ENCODE measurements at regions not wholly inside any gene's neighbourhood (a gene's known extent, or its start where the extent isn't known, plus 50 kb on each side); places are given as distances from the start of the nearest gene placed in this dataset.
"Not testable (repeated sequence)": the region's sequence is repeated elsewhere in the genome, so short reads cannot be mapped to it uniquely, and the experiment has no call there.

- H3K27ac ChIP-seq; CTCF ChIA-PET; DNase-seq (ENCODE audit: low spot score); POLR2A ChIA-PET (ENCODE audit: low non-redundant PET): not testable (repeated sequence)
Observed at GRCh38 chr16:88271296-88271695, 111.5 kb upstream of the ZNF469 start.

DNA sequence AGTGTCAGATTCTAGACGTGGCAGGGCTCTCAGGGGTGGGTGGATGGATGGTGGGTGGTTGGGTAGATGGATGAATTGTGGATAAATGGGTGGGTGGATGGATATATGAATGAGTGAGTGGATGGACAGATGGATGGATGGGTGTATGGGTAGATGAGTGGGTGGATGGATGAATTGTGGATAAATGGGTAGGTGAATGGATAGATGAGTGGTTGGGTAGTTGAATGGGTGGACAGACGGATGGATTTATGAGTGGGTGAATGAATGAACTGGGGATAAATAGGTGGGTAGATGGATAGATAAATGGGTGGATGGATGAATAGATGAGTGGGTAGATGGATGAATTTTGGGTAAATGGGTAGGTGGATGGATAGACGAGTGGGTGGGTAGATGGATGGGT is 111.0 kb upstream of the ZNF469 start:
- DNase-seq (ENCODE audit: low spot score); POLR2A ChIA-PET (ENCODE audit: low non-redundant PET); CTCF ChIA-PET; H3K27ac ChIP-seq: not testable (repeated sequence)

DNA sequence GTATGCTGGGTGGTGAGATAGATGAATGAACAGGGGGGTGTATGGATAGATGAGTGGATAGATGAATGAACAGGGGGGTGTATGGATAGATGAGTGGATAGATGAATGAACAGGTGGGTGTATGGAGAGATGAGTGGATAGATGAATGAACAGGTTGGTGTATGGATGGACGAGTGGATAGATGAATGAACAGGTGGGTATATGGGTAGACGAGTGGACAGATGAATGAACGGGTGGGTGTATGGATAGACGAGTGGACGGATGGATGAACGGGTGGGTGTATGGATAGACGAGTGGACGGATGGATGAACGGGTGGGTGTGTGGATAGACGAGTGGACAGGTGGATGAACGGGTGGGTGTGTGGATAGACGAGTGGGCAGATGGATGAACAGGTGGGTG is 110.3 kb upstream of the ZNF469 start:
- POLR2A ChIA-PET (ENCODE audit: low non-redundant PET); H3K27ac ChIP-seq; DNase-seq (ENCODE audit: low spot score); CTCF ChIA-PET: not testable (repeated sequence)

DNA sequence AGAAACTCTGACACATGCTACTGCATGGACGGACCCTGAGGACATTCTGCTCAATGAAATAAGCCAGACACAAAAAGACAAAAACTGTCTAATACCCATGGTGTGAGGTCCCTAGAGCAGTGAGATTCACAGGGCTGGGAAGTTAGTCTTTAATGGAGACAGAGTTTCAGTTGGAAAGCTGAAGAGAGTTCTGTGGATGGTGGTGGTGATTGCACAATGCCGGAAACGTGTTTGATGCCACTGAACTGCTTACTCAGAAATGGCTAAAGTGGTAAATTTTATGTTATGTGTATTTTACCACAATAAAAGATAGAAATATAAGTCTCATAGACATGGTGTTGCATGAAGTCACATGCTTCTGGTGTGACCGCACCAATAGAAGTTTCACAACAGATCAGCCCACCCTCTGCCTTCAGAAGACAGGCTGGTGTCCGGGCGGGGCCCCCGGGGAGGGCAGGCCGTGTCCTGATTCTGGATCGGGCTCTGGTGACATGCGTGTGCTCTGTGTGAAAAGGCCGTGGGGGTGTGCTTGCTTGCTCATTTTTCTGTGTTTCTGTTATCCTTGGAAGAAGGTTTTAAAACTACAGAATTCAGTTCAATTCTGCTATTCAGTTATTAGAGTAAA is 108.5 kb upstream of the ZNF469 start:
- CTCF ChIA-PET; DNase-seq (ENCODE audit: low spot score); POLR2A ChIA-PET (ENCODE audit: low non-redundant PET): not testable (repeated sequence)
- H3K27ac ChIP-seq, result peak overlapping the region; percentile 57

DNA sequence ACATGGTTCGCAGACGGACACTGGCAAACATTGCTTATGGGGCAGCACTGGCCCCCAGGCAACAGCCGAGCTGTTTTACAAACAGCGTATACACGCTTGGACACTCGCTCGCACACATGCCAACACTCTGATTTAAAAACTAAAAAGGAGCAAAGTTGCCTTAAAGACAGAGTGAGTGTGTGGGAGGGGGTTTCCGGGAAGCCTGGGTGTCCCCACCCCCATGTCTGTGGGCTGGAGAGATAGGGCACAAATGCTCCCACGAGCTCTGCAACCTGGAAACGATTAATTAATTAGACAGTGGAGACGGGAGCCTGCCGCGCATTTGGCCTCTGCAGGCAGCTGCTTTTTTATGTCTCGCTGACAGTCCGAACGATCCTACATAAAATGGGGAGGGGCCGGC is 107.9 kb upstream of the ZNF469 start:
- ChIA-PET CTCF (no interaction called here), POLR2A (ENCODE audit: low non-redundant PET) (no interaction called here)
- no peak for DNase-seq (ENCODE audit: low spot score)
- TF ChIP-seq, protein P1, sequence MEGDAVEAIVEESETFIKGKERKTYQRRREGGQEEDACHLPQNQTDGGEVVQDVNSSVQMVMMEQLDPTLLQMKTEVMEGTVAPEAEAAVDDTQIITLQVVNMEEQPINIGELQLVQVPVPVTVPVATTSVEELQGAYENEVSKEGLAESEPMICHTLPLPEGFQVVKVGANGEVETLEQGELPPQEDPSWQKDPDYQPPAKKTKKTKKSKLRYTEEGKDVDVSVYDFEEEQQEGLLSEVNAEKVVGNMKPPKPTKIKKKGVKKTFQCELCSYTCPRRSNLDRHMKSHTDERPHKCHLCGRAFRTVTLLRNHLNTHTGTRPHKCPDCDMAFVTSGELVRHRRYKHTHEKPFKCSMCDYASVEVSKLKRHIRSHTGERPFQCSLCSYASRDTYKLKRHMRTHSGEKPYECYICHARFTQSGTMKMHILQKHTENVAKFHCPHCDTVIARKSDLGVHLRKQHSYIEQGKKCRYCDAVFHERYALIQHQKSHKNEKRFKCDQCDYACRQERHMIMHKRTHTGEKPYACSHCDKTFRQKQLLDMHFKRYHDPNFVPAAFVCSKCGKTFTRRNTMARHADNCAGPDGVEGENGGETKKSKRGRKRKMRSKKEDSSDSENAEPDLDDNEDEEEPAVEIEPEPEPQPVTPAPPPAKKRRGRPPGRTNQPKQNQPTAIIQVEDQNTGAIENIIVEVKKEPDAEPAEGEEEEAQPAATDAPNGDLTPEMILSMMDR (conservative IDR thresholded peaks at IDR 0.05; ENCODE audit: low read depth), result no peak
- H3K27ac ChIP-seq, result peak overlapping the region; percentile 57

DNA sequence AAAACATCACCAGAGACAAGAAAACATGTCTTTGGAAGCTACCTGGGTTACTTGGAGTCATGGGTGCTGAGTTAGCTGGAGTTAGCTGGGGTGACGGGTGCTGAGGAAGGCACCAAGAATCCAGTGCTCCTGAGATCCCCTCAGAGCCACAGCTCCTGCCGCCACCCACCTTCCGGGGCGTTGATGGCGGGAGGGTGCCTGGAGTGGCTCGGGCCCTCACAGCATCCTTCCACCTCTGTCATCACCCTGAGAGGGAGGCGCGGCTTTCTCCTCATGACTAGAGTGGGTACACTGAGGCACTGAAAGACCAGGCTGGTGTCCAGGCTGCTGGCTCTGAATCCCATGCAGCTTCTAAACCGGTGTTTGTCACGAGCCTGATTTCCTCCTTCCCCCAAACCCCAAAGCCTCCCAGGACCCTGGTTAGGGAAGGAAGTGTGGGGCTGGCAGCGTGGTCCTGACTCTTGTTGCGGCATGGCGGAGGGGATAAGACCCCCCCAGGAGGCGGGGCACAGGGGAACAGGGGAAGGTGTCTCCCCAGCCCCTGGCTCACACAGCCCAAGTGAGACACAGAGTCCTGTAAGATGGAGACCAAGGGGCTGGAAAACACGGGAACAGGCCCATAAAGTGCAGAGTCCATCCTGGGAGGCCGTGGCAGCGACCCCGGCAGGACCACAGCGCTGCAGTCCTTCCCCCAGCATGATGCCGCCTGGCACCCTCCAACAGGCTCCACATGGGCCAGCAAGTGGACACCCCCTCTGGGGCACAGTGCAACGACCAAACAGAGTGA is 107.2 kb upstream of the ZNF469 start:
- CTCF ChIA-PET; POLR2A ChIA-PET (ENCODE audit: low non-redundant PET); DNase-seq (ENCODE audit: low spot score); H3K27ac ChIP-seq: not testable (repeated sequence)

DNA sequence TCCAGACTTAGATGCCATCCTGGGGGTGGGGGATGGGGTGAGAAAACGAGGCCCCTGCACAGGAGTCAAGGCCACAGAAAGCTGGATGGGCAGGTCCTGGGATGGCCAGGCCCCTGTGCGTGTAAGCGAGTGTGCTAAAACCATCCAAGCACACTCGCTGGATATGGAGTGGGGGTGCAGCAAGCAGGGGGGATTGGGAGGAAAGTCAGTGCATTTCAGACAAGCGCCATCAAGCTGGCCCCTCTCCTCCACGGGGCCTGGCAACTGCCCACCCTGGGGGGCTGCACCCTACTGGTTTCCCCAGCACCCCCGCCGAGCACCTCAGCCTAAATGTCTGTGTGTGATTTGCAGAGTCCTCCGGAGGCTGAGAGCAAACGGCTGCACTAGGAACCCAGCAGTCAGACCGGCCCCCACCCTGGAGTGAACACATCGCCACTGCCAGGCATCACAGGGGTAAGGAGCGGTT is 106.6 kb upstream of the ZNF469 start:
- H3K27ac ChIP-seq; POLR2A ChIA-PET (ENCODE audit: low non-redundant PET); DNase-seq (ENCODE audit: low spot score); CTCF ChIA-PET: not testable (repeated sequence)

DNA sequence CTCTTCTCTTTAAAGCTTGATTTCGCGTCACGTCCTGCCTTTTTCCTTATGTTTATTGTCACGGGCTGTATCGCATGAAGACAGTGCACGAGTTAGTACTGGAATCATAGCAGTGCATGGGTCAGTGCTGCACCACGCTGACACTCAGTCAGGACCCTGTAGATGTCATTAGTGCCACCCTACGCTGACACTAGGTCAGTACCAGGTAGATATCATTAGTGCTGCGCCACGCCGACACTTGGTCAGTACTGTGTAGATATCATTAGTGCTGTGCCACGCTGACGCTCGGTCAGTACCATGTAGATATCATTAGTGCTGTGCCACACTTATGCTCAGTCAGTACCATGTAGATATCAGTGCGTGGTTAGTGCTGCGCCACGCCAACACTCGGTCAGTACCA is 106.2 kb upstream of the ZNF469 start:
- no peak for DNase-seq (ENCODE audit: low spot score)
- TF ChIP-seq, protein P1 (conservative IDR thresholded peaks at IDR 0.05; ENCODE audit: low read depth), result no peak
- POLR2A ChIA-PET (ENCODE audit: low non-redundant PET), result no interaction called here
- H3K27ac ChIP-seq, result no peak overlapping the region
- CTCF ChIA-PET, result no interaction called here

DNA sequence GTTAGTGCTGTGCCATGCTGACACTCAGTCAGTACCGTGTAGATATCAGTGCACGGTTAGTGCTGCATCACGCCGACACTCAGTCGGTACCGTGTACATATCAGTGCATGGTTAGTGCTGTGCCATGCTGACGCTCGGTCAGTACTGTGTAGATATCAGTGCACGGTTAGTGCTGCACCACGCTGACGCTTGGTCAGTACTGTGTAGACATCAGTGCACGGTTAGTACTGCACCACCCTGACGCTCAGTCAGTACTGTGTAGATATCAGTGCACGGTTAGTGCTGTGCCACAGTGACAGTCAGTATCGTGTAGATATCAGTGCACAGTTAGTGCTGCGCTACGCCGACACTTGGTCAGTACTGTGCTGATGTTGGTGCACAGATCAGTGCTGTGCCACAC is 102.8 kb upstream of the ZNF469 start:
- POLR2A ChIA-PET (ENCODE audit: low non-redundant PET), result no interaction called here
- DNase-seq (ENCODE audit: low spot score), result no peak
- TF ChIP-seq, protein P1 (conservative IDR thresholded peaks at IDR 0.05; ENCODE audit: low read depth), result no peak
- no peak overlapping the region for H3K27ac ChIP-seq
- CTCF ChIA-PET, result no interaction called here

All from RWPE1 (cell line).